AG09309 (cell line): ENCODE measurements at regions not wholly inside any gene's neighbourhood (a gene's known extent, or its start where the extent isn't known, plus 50 kb on each side); places are given as distances from the start of the nearest gene placed in this dataset.
"Not testable (repeated sequence)": the region's sequence is repeated elsewhere in the genome, so short reads cannot be mapped to it uniquely, and the experiment has no call there.

ENCODE experiments used
- DNase-seq: peaks from one replicate; pipeline ENCODE4 v3.0.0-alpha.2; 2010; ENCODE audit warnings: low read depth
- H3K4me3 ChIP-seq: 2 replicates; pipeline ENCODE4 v1.5.1; 2011; ENCODE audit warnings: mild to moderate bottlenecking, low read depth, low read length, moderate library complexity; ENCODE audit not compliant: control insufficient read depth
- TF ChIP-seq, protein P1 (sequence below): IDR thresholded peaks from 2 replicates; pipeline ENCODE4 v1.5.1; 2011; ENCODE audit warnings: mild to moderate bottlenecking, low read depth, low read length, inconsistent platforms; ENCODE audit not compliant: insufficient read depth, control insufficient read depth; ENCODE audit errors: missing control alignments

GRCh38 chr21:28858424-28858823 lies 134.3 kb downstream of the LTN1 start:
- no peak for DNase-seq
- TF ChIP-seq, protein P1, sequence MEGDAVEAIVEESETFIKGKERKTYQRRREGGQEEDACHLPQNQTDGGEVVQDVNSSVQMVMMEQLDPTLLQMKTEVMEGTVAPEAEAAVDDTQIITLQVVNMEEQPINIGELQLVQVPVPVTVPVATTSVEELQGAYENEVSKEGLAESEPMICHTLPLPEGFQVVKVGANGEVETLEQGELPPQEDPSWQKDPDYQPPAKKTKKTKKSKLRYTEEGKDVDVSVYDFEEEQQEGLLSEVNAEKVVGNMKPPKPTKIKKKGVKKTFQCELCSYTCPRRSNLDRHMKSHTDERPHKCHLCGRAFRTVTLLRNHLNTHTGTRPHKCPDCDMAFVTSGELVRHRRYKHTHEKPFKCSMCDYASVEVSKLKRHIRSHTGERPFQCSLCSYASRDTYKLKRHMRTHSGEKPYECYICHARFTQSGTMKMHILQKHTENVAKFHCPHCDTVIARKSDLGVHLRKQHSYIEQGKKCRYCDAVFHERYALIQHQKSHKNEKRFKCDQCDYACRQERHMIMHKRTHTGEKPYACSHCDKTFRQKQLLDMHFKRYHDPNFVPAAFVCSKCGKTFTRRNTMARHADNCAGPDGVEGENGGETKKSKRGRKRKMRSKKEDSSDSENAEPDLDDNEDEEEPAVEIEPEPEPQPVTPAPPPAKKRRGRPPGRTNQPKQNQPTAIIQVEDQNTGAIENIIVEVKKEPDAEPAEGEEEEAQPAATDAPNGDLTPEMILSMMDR: no peak
- H3K4me3 ChIP-seq: no peak overlapping the region

DNA sequence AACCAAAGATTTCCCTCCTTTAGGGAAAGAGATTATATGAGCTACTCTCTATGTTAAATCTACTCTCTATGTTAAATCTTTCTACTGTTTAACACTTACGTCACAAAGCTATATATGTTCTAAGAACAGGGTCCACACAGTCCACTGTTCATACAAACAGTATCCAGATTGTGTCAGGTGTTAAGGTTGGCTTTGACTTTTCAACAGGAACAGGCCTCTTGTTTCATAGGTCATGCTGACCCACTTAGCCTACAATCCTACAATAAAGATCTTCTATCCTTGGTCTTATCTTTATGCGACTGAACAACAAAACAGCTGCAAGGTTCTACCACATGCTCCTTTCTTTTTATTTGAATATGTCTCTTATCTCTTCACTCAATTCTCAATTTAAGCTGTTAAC lies 134.9 kb downstream of the LTN1 start:
- no peak for DNase-seq
- TF ChIP-seq, protein P1: no peak
- no peak overlapping the region for H3K4me3 ChIP-seq

GRCh38 chr21:28856588-28857250 lies 136.0 kb downstream of the LTN1 start:
- TF ChIP-seq, protein P1: no peak
- no peak for DNase-seq
- H3K4me3 ChIP-seq: no peak overlapping the region

GRCh38 chr21:28852706-28853105 lies 140.0 kb downstream of the LTN1 start:
- DNase-seq: no peak
- H3K4me3 ChIP-seq: no peak overlapping the region
- TF ChIP-seq, protein P1: no peak

DNA sequence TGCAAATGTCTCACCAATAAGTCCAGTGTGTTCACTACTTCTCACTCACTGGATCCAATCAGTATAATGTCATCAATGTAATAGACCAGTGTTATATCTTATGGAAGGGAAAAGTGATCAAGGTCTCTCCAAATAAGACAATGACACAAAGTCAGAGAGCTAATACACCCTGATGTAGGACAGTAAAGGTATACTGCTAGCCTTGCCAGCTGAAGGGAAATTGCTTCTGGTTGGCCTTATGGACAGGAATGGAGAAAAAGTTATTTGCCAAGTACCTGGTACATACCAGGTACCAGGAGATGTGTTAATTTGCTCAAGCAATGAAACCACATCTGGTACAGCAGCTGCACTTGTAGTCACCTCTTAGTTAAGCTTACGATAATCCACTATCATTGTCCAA lies 141.0 kb downstream of the LTN1 start:
- no peak for DNase-seq
- TF ChIP-seq, protein P1: no peak
- no peak overlapping the region for H3K4me3 ChIP-seq

- DNase-seq, H3K4me3 ChIP-seq: not testable (repeated sequence)
Observed at GRCh38 chr21:28839237-28839636, 153.4 kb downstream of the LTN1 start.

- DNase-seq, H3K4me3 ChIP-seq: not testable (repeated sequence)
Observed at GRCh38 chr21:28837426-28837825, 155.3 kb downstream of the LTN1 start.

GRCh38 chr21:28836588-28836987 lies 156.1 kb downstream of the LTN1 start:
- H3K4me3 ChIP-seq: not testable (repeated sequence)

More at GRCh38 chr21:28836588-28836987, 156.1 kb downstream of the LTN1 start:
- DNase-seq: not testable (repeated sequence)
